H1 (cell line): ENCODE measurements at regions not wholly inside any gene's neighbourhood (a gene's known extent, or its start where the extent isn't known, plus 50 kb on each side); places are given as distances from the start of the nearest gene placed in this dataset.

ENCODE experiments used
- BACH1 ChIP-seq: IDR thresholded peaks from 2 replicates; pipeline ENCODE4 v1.6.1; 2012; ENCODE audit warnings: low read length, improper control_type of control experiment
- BRCA1 ChIP-seq: IDR thresholded peaks from 2 replicates; pipeline ENCODE4 v1.6.1; 2012; ENCODE audit warnings: low read depth, low read length, improper control_type of control experiment
- CBX5 ChIP-seq: fragments of 300-800, 300-1000 bp; sonication (generic); IDR thresholded peaks from 2 replicates; pipeline ENCODE4 v1.7.1; 2016; ENCODE audit warnings: antibody characterized with exemption, low read length, low read depth
- CBX8 ChIP-seq: fragments of 300-800, 300-1000 bp; sonication (generic); IDR thresholded peaks from 2 replicates; pipeline ENCODE4 v1.7.1; 2016; ENCODE audit warnings: low read depth, low read length, borderline replicate concordance
- EP300 ChIP-seq, 2 experiments: IDR thresholded peaks; 1 replicate in 1 of 2; 2 replicates in 1 of 2; pipeline ENCODE4 v1.6.1; 2011 to 2012; ENCODE audit warnings: low read depth in 2 of 2, low read length in 2 of 2, mild to moderate bottlenecking in 2 of 2, borderline replicate concordance in 1 of 2, inconsistent platforms in 1 of 2, moderate library complexity in 1 of 2
- EZH2 ChIP-seq: fragments of 200-600 bp; sonication (generic); IDR thresholded peaks from 2 replicates; pipeline ENCODE4 v1.7.1; 2012; ENCODE audit warnings: low read depth, mild to moderate bottlenecking, moderate library complexity, low read length, inconsistent platforms; ENCODE audit not compliant: severe bottlenecking
- GTF2F1 ChIP-seq: IDR thresholded peaks from 2 replicates; pipeline ENCODE4 v1.6.1; 2012; ENCODE audit warnings: low read depth, low read length, improper control_type of control experiment, borderline replicate concordance
- POLR2A ChIP-seq, 2 experiments: IDR thresholded peaks; 1 replicate in 1 of 2; 2 replicates in 1 of 2; pipeline ENCODE4 v1.6.1; 2011; ENCODE audit warnings: low read depth in 2 of 2, low read length in 2 of 2, mild to moderate bottlenecking in 2 of 2; ENCODE audit errors: control extremely low read depth in 1 of 2
- RAD21 ChIP-seq, 2 experiments: IDR thresholded peaks in 1 of 2; conservative IDR thresholded peaks in 1 of 2; 2 replicates each; pipeline ENCODE4 v1.6.1; 2011; ENCODE audit warnings: low read depth in 2 of 2, low read length in 2 of 2, improper control_type of control experiment in 1 of 2, inconsistent platforms in 1 of 2, mild to moderate bottlenecking in 1 of 2, moderate library complexity in 1 of 2
- SIX5 ChIP-seq: IDR thresholded peaks from 2 replicates; pipeline ENCODE4 v1.6.1; 2011; ENCODE audit warnings: mild to moderate bottlenecking, low read depth, low read length
- SUZ12 ChIP-seq: fragments of 200-600 bp; sonication (generic); IDR thresholded peaks from 2 replicates; pipeline ENCODE4 v1.6.1; 2012; ENCODE audit warnings: mild to moderate bottlenecking, inconsistent platforms, low read length, moderate library complexity, mixed read lengths

DNA sequence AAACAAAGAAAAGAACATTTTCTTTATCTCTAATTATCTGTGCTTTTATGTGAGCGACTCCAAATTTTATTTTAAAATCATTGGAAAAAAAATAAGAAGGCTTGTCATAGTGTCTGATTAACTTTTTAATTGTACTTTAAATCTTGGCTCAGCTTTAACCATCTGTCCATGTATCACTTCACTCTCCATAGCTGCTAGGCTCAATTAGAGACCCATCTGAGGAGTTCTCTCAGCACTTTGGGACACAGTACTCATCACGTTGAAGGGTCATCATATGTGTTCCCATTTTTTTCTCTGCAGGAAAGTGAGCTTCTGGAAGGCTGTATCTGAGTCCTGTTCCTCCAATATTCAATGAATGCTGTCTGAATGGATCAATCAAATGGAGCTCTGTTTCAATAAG lies 908.5 kb upstream of the ROBO1 start (continued):
- TF ChIP-seq SUZ12 = no peak
- no peak for TF ChIP-seq EZH2
- no peak for TF ChIP-seq BACH1
- no peak for TF ChIP-seq GTF2F1
- no peak for TF ChIP-seq POLR2A (IDR thresholded peaks at IDR 0.05; ENCODE audit: control extremely low read depth in 1 of 2, low read depth in 2 of 2, low read length in 2 of 2)
- no peak for TF ChIP-seq SIX5
- no peak for TF ChIP-seq RAD21 (IDR thresholded peaks at IDR 0.05 in 1 of 2, conservative IDR thresholded peaks at IDR 0.05 in 1 of 2; ENCODE audit: low read depth in 2 of 2, low read length in 2 of 2)
- no peak for TF ChIP-seq BRCA1
- no peak for TF ChIP-seq EP300 (IDR thresholded peaks at IDR 0.05; ENCODE audit: borderline replicate concordance in 1 of 2, low read depth in 2 of 2, low read length in 2 of 2)
- TF ChIP-seq CBX8 = no peak
- no peak for TF ChIP-seq CBX5
- TF ChIP-seq, all 59 proteins: peak for 0
